Endothelial cell of umbilical vein (primary cell): ENCODE measurements at regions not wholly inside any gene's neighbourhood (a gene's known extent, or its start where the extent isn't known, plus 50 kb on each side); places are given as distances from the start of the nearest gene placed in this dataset.

Source experiments
- BruUV-seq: library from RNA; stranded (reverse); fragments of 400-500 nt; replicated peaks from 2 replicates; lab custom pipeline; 2021; lab: Mats Ljungman, UMichigan
- CTCF ChIA-PET: fragments of 300-600, 350-600 bp; sonication (Branson Sonifier 250); formaldehyde crosslinking; loops from one replicate; lab custom pipeline; 2021; ENCODE audit warnings: antibody characterized with exemption, inconsistent platforms; lab: Charles Lee
- POLR2A ChIA-PET: fragments of 300-600, 350-600 bp; sonication (Branson Sonifier 250); formaldehyde crosslinking; loops from one replicate; lab custom pipeline; 2021; ENCODE audit warnings: antibody characterized with exemption, inconsistent platforms; lab: Charles Lee
- DNase-seq: peaks from one replicate; pipeline ENCODE4 v3.0.0-alpha.2; 2011; ENCODE audit warnings: low read depth, low spot score
- FAIRE-seq: peaks from 2 replicates; lab custom pipeline; 2011; peaks lifted over from hg19 to GRCh38; lab: Jason Lieb, UNC
- H2AFZ ChIP-seq: 2 replicates; pipeline ENCODE4 v1.6.0; 2012; ENCODE audit warnings: low read depth, low read length, control low read depth, inconsistent platforms
- H3K27ac ChIP-seq: 2 replicates; pipeline ENCODE4 v1.5.1; 2011; ENCODE audit warnings: low read depth, mild to moderate bottlenecking, control low read depth, low read length, moderate library complexity; ENCODE audit not compliant: insufficient read depth
- H3K27me3 ChIP-seq, 2 experiments: 2 replicates each; pipeline versions ENCODE4 v1.6.0 to v1.6.1; 2011; ENCODE audit warnings: low read length in 2 of 2, mixed read lengths in 1 of 2; ENCODE audit not compliant: control insufficient read depth in 2 of 2, insufficient read depth in 2 of 2
- H3K36me3 ChIP-seq, 2 experiments: 2 replicates in 1 of 2; 3 replicates in 1 of 2; pipeline ENCODE4 v1.5.1; 2011; ENCODE audit warnings: low read length in 2 of 2, mild to moderate bottlenecking in 1 of 2, moderate library complexity in 1 of 2; ENCODE audit not compliant: control insufficient read depth in 2 of 2, insufficient read depth in 2 of 2; ENCODE audit errors: extremely low read depth in 1 of 2
- H3K4me1 ChIP-seq: 3 replicates; pipeline ENCODE4 v1.5.1; 2011; ENCODE audit warnings: mild to moderate bottlenecking, low read length; ENCODE audit not compliant: control insufficient read depth, insufficient read depth; ENCODE audit errors: extremely low read depth
- H3K4me2 ChIP-seq: 2 replicates; pipeline ENCODE4 v1.6.1; 2011; ENCODE audit warnings: low read length, control low read depth, mixed read lengths; ENCODE audit not compliant: insufficient read depth
- H3K4me3 ChIP-seq, 3 experiments: fragments of 200-600 bp in 1 of 3; sonication (generic), shearing (Covaris generic) in 1 of 3; replicated peaks in 1 of 3; 2 replicates each; pipeline ENCODE4 v1.5.1; 2011 to 2016; ENCODE audit warnings: control low read depth in 3 of 3, low read length in 3 of 3, mild to moderate bottlenecking in 2 of 3, inconsistent platforms in 1 of 3, low read depth in 1 of 3, moderate library complexity in 1 of 3; ENCODE audit not compliant: insufficient read depth in 1 of 3
- H3K79me2 ChIP-seq: 2 replicates; pipeline ENCODE4 v1.6.0; 2012; ENCODE audit warnings: low read length, inconsistent platforms; ENCODE audit not compliant: control insufficient read depth, insufficient read depth
- H3K9ac ChIP-seq: replicated peaks from 2 replicates; pipeline ENCODE3; 2011; ENCODE audit warnings: low read length, control low read depth; ENCODE audit not compliant: insufficient read depth; ENCODE audit errors: extremely low read depth
- H3K9me1 ChIP-seq: replicated peaks from 3 replicates; pipeline ENCODE4 v1.6.0; 2011; ENCODE audit warnings: mild to moderate bottlenecking, low read length; ENCODE audit not compliant: control insufficient read depth, insufficient read depth; ENCODE audit errors: extremely low read depth
- H3K9me3 ChIP-seq: replicated peaks from 2 replicates; pipeline ENCODE4 v1.5.1; 2012; ENCODE audit warnings: low read length, inconsistent platforms; ENCODE audit not compliant: control insufficient read depth, insufficient read depth
- H4K20me1 ChIP-seq: replicated peaks from 2 replicates; pipeline ENCODE3; 2011; ENCODE audit warnings: mild to moderate bottlenecking, low read length; ENCODE audit not compliant: control insufficient read depth, insufficient read depth; ENCODE audit errors: extremely low read depth
- GATA2 ChIP-seq: IDR thresholded peaks from 2 replicates; pipeline ENCODE4 v1.7.0; 2011; ENCODE audit warnings: low read depth, mild to moderate bottlenecking, moderate library complexity, mixed read lengths, low read length; ENCODE audit not compliant: insufficient read length, insufficient read depth
- MYC ChIP-seq: IDR thresholded peaks from one replicate; pipeline ENCODE4 v1.6.1; 2011; ENCODE audit warnings: mild to moderate bottlenecking, low read depth, low read length
- POLR2A ChIP-seq: IDR thresholded peaks from 2 replicates; pipeline ENCODE4 v1.6.1; 2012; ENCODE audit warnings: low read depth, mild to moderate bottlenecking, control low read depth, low read length
- POLR2AphosphoS5 ChIP-seq: IDR thresholded peaks from 2 replicates; pipeline ENCODE4 v1.6.1; 2012; ENCODE audit warnings: low read depth, mild to moderate bottlenecking, control low read depth, low read length, moderate library complexity; ENCODE audit not compliant: insufficient read depth
- dilution Hi-C: fragments of 300-500 bp; cut with MboI; formaldehyde crosslinking; loops from one replicate; pipeline ENCODE4 v1.15.0; 2019; ENCODE audit warnings: low sequenced_read_pairs; ENCODE audit not compliant: extremely low pct_ligation_motif_present
- intact Hi-C: fragments of 100-400 bp; cut with micrococcal nuclease; formaldehyde crosslinking; loops from one replicate; pipeline ENCODE4 v1.10.0; 2022
- TF ChIP-seq, protein P1 (sequence below), 2 donors: IDR thresholded peaks; 1 replicate in 1 of 2; 2 replicates in 1 of 2; pipeline ENCODE4 v1.5.1; 2011; ENCODE audit warnings: low read length in 2 of 2, mild to moderate bottlenecking in 2 of 2, moderate library complexity in 2 of 2, control low read depth in 1 of 2, inconsistent platforms in 1 of 2, low read depth in 1 of 2; ENCODE audit not compliant: insufficient read depth in 1 of 2; ENCODE audit errors: extremely low read depth in 1 of 2
- TF ChIP-seq, protein P2 (sequence below): IDR thresholded peaks from 2 replicates; pipeline ENCODE4 v1.6.1; 2011; ENCODE audit not compliant: insufficient read depth, insufficient read length

DNA sequence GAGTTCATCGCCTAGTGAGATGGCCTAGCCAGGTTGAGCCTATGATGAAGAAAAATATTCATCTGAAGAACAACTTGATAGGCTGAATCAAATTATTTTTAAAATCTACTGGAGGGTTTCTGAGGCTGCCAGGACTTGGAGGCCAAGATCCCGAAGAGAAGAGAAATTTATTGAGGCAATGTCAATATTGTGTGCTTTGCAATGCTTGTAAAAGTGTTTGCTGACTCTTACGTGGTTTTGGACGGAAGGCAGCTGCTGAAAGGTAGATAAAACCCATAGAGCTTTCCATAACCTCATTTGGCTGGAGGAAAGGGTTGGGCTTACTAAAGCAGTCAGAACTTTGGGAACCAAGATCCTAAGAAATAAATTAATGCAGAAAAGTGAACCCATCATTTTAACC, 361.0 kb upstream of the IL12A start:
- H3K27me3 ChIP-seq, result no peaks in the 10 kb centered on the region
- intact Hi-C loops (no loop called here), dilution Hi-C loops (no loop called here)
- no peaks in the 10 kb centered on the region for H3K79me2 ChIP-seq
- H3K4me1 ChIP-seq, result no peaks in the 10 kb centered on the region
- POLR2A ChIA-PET, result no interaction called here
- no peaks in the 10 kb centered on the region for H4K20me1 ChIP-seq
- H3K4me3 ChIP-seq, result no peak overlapping the region
- H3K9ac ChIP-seq, result no peak overlapping the region
- no peak overlapping the region for H2AFZ ChIP-seq
- TF ChIP-seq POLR2A, result no peak
- TF ChIP-seq GATA2, result no peak
- TF ChIP-seq, protein P1, sequence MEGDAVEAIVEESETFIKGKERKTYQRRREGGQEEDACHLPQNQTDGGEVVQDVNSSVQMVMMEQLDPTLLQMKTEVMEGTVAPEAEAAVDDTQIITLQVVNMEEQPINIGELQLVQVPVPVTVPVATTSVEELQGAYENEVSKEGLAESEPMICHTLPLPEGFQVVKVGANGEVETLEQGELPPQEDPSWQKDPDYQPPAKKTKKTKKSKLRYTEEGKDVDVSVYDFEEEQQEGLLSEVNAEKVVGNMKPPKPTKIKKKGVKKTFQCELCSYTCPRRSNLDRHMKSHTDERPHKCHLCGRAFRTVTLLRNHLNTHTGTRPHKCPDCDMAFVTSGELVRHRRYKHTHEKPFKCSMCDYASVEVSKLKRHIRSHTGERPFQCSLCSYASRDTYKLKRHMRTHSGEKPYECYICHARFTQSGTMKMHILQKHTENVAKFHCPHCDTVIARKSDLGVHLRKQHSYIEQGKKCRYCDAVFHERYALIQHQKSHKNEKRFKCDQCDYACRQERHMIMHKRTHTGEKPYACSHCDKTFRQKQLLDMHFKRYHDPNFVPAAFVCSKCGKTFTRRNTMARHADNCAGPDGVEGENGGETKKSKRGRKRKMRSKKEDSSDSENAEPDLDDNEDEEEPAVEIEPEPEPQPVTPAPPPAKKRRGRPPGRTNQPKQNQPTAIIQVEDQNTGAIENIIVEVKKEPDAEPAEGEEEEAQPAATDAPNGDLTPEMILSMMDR (IDR thresholded peaks at IDR 0.05; ENCODE audit: extremely low read depth in 1 of 2, insufficient read depth in 1 of 2, low read depth in 1 of 2, low read length in 2 of 2), result no peak
- TF ChIP-seq, protein P2, sequence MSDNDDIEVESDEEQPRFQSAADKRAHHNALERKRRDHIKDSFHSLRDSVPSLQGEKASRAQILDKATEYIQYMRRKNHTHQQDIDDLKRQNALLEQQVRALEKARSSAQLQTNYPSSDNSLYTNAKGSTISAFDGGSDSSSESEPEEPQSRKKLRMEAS, result no peak
- TF ChIP-seq MYC, result no peak
- no peak for TF ChIP-seq POLR2AphosphoS5
- H3K27ac ChIP-seq, result no peak overlapping the region
- no peak overlapping the region for H3K4me2 ChIP-seq
- no TSS peak for BruUV-seq
- CTCF ChIA-PET, result interaction anchor here (1.5 kb wide), 1 partner anchor 9 kb away, joined by 5 read pairs; no protein-coding TSS in a partner anchor
- H3K9me1 ChIP-seq, result no peaks in the 10 kb centered on the region
- no peak for DNase-seq
- H3K9me3 ChIP-seq, result no peaks in the 10 kb centered on the region
- FAIRE-seq, result no peak
- H3K36me3 ChIP-seq, result no peaks in the 10 kb centered on the region
